IMR-90 (cell line): ENCODE measurements at regions not wholly inside any gene's neighbourhood (a gene's known extent, or its start where the extent isn't known, plus 50 kb on each side); places are given as distances from the start of the nearest gene placed in this dataset.

ENCODE experiments used
- ATAC-seq: fragments of 200-7000 bp; cut with Tn5 transposase; 2 replicates; pipeline ENCODE4 v1.9.1; 2020; ENCODE audit warnings: low read depth, mild to moderate bottlenecking, moderate library complexity
- BruUV-seq: library from RNA; stranded (reverse); fragments of 400-500 nt; replicated peaks from 2 replicates; lab custom pipeline; 2021; lab: Mats Ljungman, UMichigan
- CTCF ChIA-PET: fragments of 300-600 bp; formaldehyde crosslinking; extraction: SDS; loops from one replicate; lab custom pipeline; 2021; ENCODE audit warnings: antibody characterized with exemption; lab: Yijun Ruan, JAX
- POLR2A ChIA-PET: fragments of 300-600 bp; sonication (Branson Sonifier 250); formaldehyde crosslinking; loops from one replicate; lab custom pipeline; 2022; ENCODE audit warnings: antibody characterized with exemption; ENCODE audit not compliant: unreplicated experiment; lab: Charles Lee
- DNase-seq: peaks from one replicate; pipeline ENCODE4 v3.0.0; 2013
- H2AFZ ChIP-seq: replicated peaks from 2 replicates; pipeline ENCODE3; 2013; ENCODE audit warnings: low read length, mild to moderate bottlenecking; ENCODE audit not compliant: poor library complexity
- H2AK5ac ChIP-seq: 2 replicates; pipeline ENCODE4 v1.6.1; 2013; ENCODE audit warnings: low read depth, low read length, inconsistent platforms
- H2AK9ac ChIP-seq: replicated peaks from 2 replicates; pipeline ENCODE3; 2013; ENCODE audit warnings: mild to moderate bottlenecking, low read depth, low read length, moderate library complexity; ENCODE audit not compliant: poor library complexity
- H2BK120ac ChIP-seq: 2 replicates; pipeline ENCODE4 v1.6.1; 2013; ENCODE audit warnings: low read depth, low read length, inconsistent platforms
- H2BK15ac ChIP-seq: 3 replicates; pipeline ENCODE4 v1.6.1; 2013; ENCODE audit warnings: low read depth, low read length, inconsistent platforms
- H2BK20ac ChIP-seq: 2 replicates; pipeline ENCODE4 v1.6.1; 2013; ENCODE audit warnings: low read depth, mild to moderate bottlenecking, inconsistent platforms, low read length, moderate library complexity
- H2BK5ac ChIP-seq: 2 replicates; pipeline ENCODE4 v1.6.1; 2013; ENCODE audit warnings: mild to moderate bottlenecking, low read depth, low read length, inconsistent platforms; ENCODE audit not compliant: poor library complexity, severe bottlenecking
- H3K14ac ChIP-seq: replicated peaks from 2 replicates; pipeline ENCODE4 v1.6.1; 2013; ENCODE audit warnings: low read depth, low read length, inconsistent platforms
- H3K18ac ChIP-seq: 2 replicates; pipeline ENCODE4 v1.6.1; 2013; ENCODE audit warnings: low read depth, low read length, control low read depth
- H3K23ac ChIP-seq: 2 replicates; pipeline ENCODE4 v1.6.1; 2013; ENCODE audit warnings: low read depth, low read length, inconsistent platforms
- H3K27ac ChIP-seq: 2 replicates; pipeline ENCODE4 v1.5.1; 2013; ENCODE audit warnings: mild to moderate bottlenecking, control low read depth, low read length; ENCODE audit not compliant: insufficient read depth
- H3K27me3 ChIP-seq: 2 replicates; pipeline ENCODE4 v1.6.1; 2013; ENCODE audit warnings: low read length; ENCODE audit not compliant: control insufficient read depth, insufficient read depth
- H3K36me3 ChIP-seq: 2 replicates; pipeline ENCODE4 v1.6.1; 2013; ENCODE audit warnings: low read length, mixed read lengths; ENCODE audit not compliant: control insufficient read depth, insufficient read depth
- H3K4ac ChIP-seq: 2 replicates; pipeline ENCODE4 v1.6.1; 2013; ENCODE audit warnings: low read depth, low read length, inconsistent platforms
- H3K4me1 ChIP-seq: 2 replicates; pipeline ENCODE4 v1.6.1; 2013; ENCODE audit warnings: low read length, mixed read lengths; ENCODE audit not compliant: control insufficient read depth, insufficient read depth
- H3K4me2 ChIP-seq: 2 replicates; pipeline ENCODE4 v1.6.1; 2013; ENCODE audit warnings: low read depth, mild to moderate bottlenecking, control low read depth, low read length, moderate library complexity
- H3K4me3 ChIP-seq: 2 replicates; pipeline ENCODE4 v1.5.1; 2013; ENCODE audit warnings: low read depth, mild to moderate bottlenecking, control low read depth, low read length, moderate library complexity; ENCODE audit not compliant: insufficient read depth
- H3K56ac ChIP-seq: 2 replicates; pipeline ENCODE4 v1.6.1; 2013; ENCODE audit warnings: low read length, inconsistent platforms; ENCODE audit not compliant: insufficient read depth; ENCODE audit errors: extremely low read depth
- H3K79me1 ChIP-seq, 2 experiments: 2 replicates each; pipeline ENCODE4 v1.6.1; 2013; ENCODE audit warnings: low read length in 2 of 2, inconsistent platforms in 1 of 2, low read depth in 1 of 2
- H3K9ac ChIP-seq: 2 replicates; pipeline ENCODE4 v1.6.1; 2013; ENCODE audit warnings: low read depth, low read length, control low read depth
- H3K9me1 ChIP-seq: 2 replicates; pipeline ENCODE4 v1.6.1; 2013; ENCODE audit warnings: low read length, inconsistent platforms; ENCODE audit not compliant: insufficient read depth
- H3K9me3 ChIP-seq: 2 replicates; pipeline ENCODE4 v1.6.1; 2013; ENCODE audit warnings: low read length; ENCODE audit not compliant: control insufficient read depth, insufficient read depth
- H4K20me1 ChIP-seq: 2 replicates; pipeline ENCODE4 v1.6.1; 2013; ENCODE audit warnings: low read length, inconsistent platforms; ENCODE audit not compliant: insufficient read depth
- H4K5ac ChIP-seq: 2 replicates; pipeline ENCODE4 v1.6.1; 2013; ENCODE audit warnings: mild to moderate bottlenecking, low read depth, low read length, control low read depth
- H4K8ac ChIP-seq, 2 experiments: 2 replicates each; pipeline ENCODE4 v1.6.1; 2013; ENCODE audit warnings: low read depth in 2 of 2, low read length in 2 of 2, control low read depth in 1 of 2, inconsistent platforms in 1 of 2
- H4K91ac ChIP-seq: 2 replicates; pipeline ENCODE4 v1.6.1; 2013; ENCODE audit warnings: low read depth, low read length, inconsistent platforms; ENCODE audit not compliant: insufficient read depth
- BHLHE40 ChIP-seq: fragments of 150-350 bp; IDR thresholded peaks from 2 replicates; pipeline ENCODE4 v1.6.1; 2016; ENCODE audit warnings: mild to moderate bottlenecking, low read depth, low read length
- CHD1 ChIP-seq: IDR thresholded peaks from 2 replicates; pipeline ENCODE4 v1.6.1; 2012; ENCODE audit warnings: low read depth, low read length, improper control_type of control experiment
- FOS ChIP-seq: fragments of 150-350 bp; IDR thresholded peaks from 2 replicates; pipeline ENCODE4 v1.6.1; 2016; ENCODE audit warnings: low read depth, low read length
- MAFK ChIP-seq: IDR thresholded peaks from 2 replicates; pipeline ENCODE4 v1.6.1; 2012; ENCODE audit warnings: low read depth, low read length, improper control_type of control experiment
- MAZ ChIP-seq: IDR thresholded peaks from 2 replicates; pipeline ENCODE4 v1.6.1; 2012; ENCODE audit warnings: low read depth, mild to moderate bottlenecking, low read length, improper control_type of control experiment, moderate library complexity, borderline replicate concordance
- NFE2L2 ChIP-seq: fragments of 150-350 bp; IDR thresholded peaks from 2 replicates; pipeline ENCODE4 v1.6.1; 2016; ENCODE audit warnings: low read depth, mild to moderate bottlenecking, low read length
- POLR2A ChIP-seq: IDR thresholded peaks from 2 replicates; pipeline ENCODE4 v1.6.1; 2012; ENCODE audit warnings: mild to moderate bottlenecking, low read depth, low read length
- RAD21 ChIP-seq: IDR thresholded peaks from 2 replicates; pipeline ENCODE4 v1.6.1; 2012; ENCODE audit warnings: low read length, improper control_type of control experiment
- RCOR1 ChIP-seq: IDR thresholded peaks from 2 replicates; pipeline ENCODE4 v1.6.1; 2012; ENCODE audit warnings: mild to moderate bottlenecking, low read length, improper control_type of control experiment; ENCODE audit not compliant: insufficient replicate concordance
- RFX5 ChIP-seq: IDR thresholded peaks from 2 replicates; pipeline ENCODE4 v1.8.0; 2012; ENCODE audit warnings: low read depth, mild to moderate bottlenecking, low read length, moderate library complexity
- SMC3 ChIP-seq: fragments of 150-350 bp; IDR thresholded peaks from 2 replicates; pipeline ENCODE4 v1.6.1; 2016; ENCODE audit warnings: low read depth, mild to moderate bottlenecking, antibody characterized with exemption, low read length, moderate library complexity
- WGBS, 2 experiments: methylation state at CpG; one replicate each; pipeline versions ENCODE4 v1.1.5 to v1.1.7; 2013; ENCODE audit warnings: missing lambda C conversion rate in 2 of 2; ENCODE audit not compliant: insufficient read length in 1 of 2; ENCODE audit errors: extremely low coverage in 2 of 2; 5-methylcytosine and 5-hydroxymethylcytosine counted together
- dilution Hi-C: fragments of 300-500 bp; cut with HindIII; formaldehyde crosslinking; loops from one replicate; pipeline ENCODE4 v1.14.3; 2018; ENCODE audit warnings: low sequenced_read_pairs; ENCODE audit not compliant: unreplicated experiment
- in situ Hi-C: fragments of 300-500 bp; cut with MboI; formaldehyde crosslinking; loops from 3 replicates; pipeline ENCODE4 v1.14.3; 2019; ENCODE audit warnings: low sequenced_read_pairs, inconsistent platforms, mixed read lengths
- intact Hi-C: fragments of 100-400 bp; cut with micrococcal nuclease; formaldehyde crosslinking; loops from 2 replicates; pipeline ENCODE4 v1.10.0; 2022
- TF ChIP-seq, protein P1 (sequence below): fragments of 150-350 bp; IDR thresholded peaks from 2 replicates; pipeline ENCODE4 v1.6.1; 2017; ENCODE audit warnings: mild to moderate bottlenecking, antibody characterized with exemption, low read length, low read depth

DNA sequence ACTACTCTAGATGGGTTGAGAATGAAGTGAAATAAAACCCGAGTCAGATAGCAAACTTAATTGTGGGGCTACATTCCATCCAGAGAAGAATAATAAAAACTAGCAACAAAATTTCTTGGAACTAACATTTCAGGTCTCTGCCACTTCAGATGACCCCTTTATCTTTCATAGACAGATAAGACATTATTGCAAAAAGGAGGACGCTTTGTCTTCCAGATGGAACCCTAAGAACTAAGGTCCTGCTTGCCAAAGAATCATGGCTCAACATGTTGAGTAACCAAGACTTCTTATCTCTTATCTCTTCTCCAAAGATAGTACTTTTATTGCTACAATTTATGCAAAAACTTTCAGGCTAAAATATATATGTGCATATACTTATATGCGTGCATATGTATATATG, 221.1 kb upstream of the PREP start:
- dilution Hi-C loops, result no loop called here
- in situ Hi-C loops, result no loop called here

More for the DNA sequence above, 221.1 kb upstream of the PREP start:
- H3K23ac ChIP-seq, result no peak overlapping the region
- no peak overlapping the region for H3K4me3 ChIP-seq
- no peak overlapping the region for H2AFZ ChIP-seq
- DNase-seq (no peak), ATAC-seq (no peak)
- H3K9ac ChIP-seq, result no peak overlapping the region
- no peak overlapping the region for H4K8ac ChIP-seq
- no peak overlapping the region for H2BK15ac ChIP-seq
- no peak overlapping the region for H2BK20ac ChIP-seq
- H4K5ac ChIP-seq, result no peak overlapping the region
- no peaks in the 10 kb centered on the region for H3K79me1 ChIP-seq
- ChIA-PET CTCF (no interaction called here), POLR2A (interaction anchor here (0.6 kb wide), 2 partner anchors 72 to 842 kb away, joined by 11 to 16 read pairs; no protein-coding TSS in a partner anchor)
- no peak overlapping the region for H2BK5ac ChIP-seq
- no peaks in the 10 kb centered on the region; the same call in 1 of the 2 replicates for H3K9me1 ChIP-seq
- intact Hi-C loops, result no loop called here
- H3K4ac ChIP-seq, result no peak overlapping the region
- no peaks in the 10 kb centered on the region for H3K9me3 ChIP-seq
- no peak overlapping the region for H4K91ac ChIP-seq
- BruUV-seq, result no TSS peak
- no peak overlapping the region for H3K18ac ChIP-seq
- H3K4me1 ChIP-seq, result peaks cover 2% of the 10 kb centered on the region; the same call in 1 of the 2 replicates
- H3K4me2 ChIP-seq, result no peak overlapping the region
- H3K36me3 ChIP-seq, result no peaks in the 10 kb centered on the region
- H3K56ac ChIP-seq, result no peak overlapping the region
- no peaks in the 10 kb centered on the region for H3K27me3 ChIP-seq
- no peak overlapping the region for H3K14ac ChIP-seq
- TF ChIP-seq MAFK (no peak), POLR2A (no peak), CHD1 (no peak), RCOR1 (no peak), NFE2L2 (no peak), BHLHE40 (no peak), RAD21 (no peak), SMC3 (no peak), FOS (no peak), MAZ (no peak), RFX5 (no peak)
- TF ChIP-seq, protein P1, sequence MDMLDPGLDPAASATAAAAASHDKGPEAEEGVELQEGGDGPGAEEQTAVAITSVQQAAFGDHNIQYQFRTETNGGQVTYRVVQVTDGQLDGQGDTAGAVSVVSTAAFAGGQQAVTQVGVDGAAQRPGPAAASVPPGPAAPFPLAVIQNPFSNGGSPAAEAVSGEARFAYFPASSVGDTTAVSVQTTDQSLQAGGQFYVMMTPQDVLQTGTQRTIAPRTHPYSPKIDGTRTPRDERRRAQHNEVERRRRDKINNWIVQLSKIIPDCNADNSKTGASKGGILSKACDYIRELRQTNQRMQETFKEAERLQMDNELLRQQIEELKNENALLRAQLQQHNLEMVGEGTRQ, result no peak
- no peak overlapping the region for H2AK9ac ChIP-seq
- WGBS, 2 experiments, result no CpG with 5 or more reads among the region's 3 CpGs
- H2AK5ac ChIP-seq, result no peak overlapping the region
- no peaks in the 10 kb centered on the region for H4K20me1 ChIP-seq
- H3K27ac ChIP-seq, result no peak overlapping the region
- H2BK120ac ChIP-seq, result no peak overlapping the region
